ENCODE measurements at regions not wholly inside any gene's neighbourhood (a gene's known extent, or its start where the extent isn't known, plus 50 kb on each side); places are given as distances from the start of the nearest gene placed in this dataset.

- TF ChIP-seq CTCF (IDR thresholded peaks at IDR 0.05) (no peak), EP300 (IDR thresholded peaks at IDR 0.05) (no peak)
Measured at GRCh38 chr10:112059220-112059619, 124.3 kb downstream of the GPAM start.

Data from upper lobe of left lung (tissue), 4 donors.